HT1080 (cell line): ENCODE measurements at regions not wholly inside any gene's neighbourhood (a gene's known extent, or its start where the extent isn't known, plus 50 kb on each side); places are given as distances from the start of the nearest gene placed in this dataset.
"Not testable (repeated sequence)": the region's sequence is repeated elsewhere in the genome, so short reads cannot be mapped to it uniquely, and the experiment has no call there.

ENCODE experiments used
- DNase-seq: peaks from one replicate; pipeline ENCODE4 v3.0.0-alpha.2; 2015; ENCODE audit warnings: low read depth

- no peak for DNase-seq
These were observed 113.0 kb downstream of the SNRPN start for GRCh38 chr15:25067725-25068309.

- no peak for DNase-seq
These were observed 113.9 kb downstream of the SNRPN start for GRCh38 chr15:25068696-25069095.

GRCh38 chr15:25070353-25070963 lies 115.7 kb downstream of the SNRPN start:
- DNase-seq, result no peak

- no peak for DNase-seq
These were observed 118.2 kb downstream of the SNRPN start for GRCh38 chr15:25072857-25073476.

GRCh38 chr15:25087137-25087536 lies 132.3 kb downstream of the SNRPN start:
- no peak for DNase-seq

GRCh38 chr15:25088261-25088790 lies 133.5 kb downstream of the SNRPN start:
- no peak for DNase-seq

- DNase-seq, result no peak
These were observed 134.8 kb downstream of the SNRPN start for GRCh38 chr15:25089577-25089976.

GRCh38 chr15:25090073-25090733 lies 135.4 kb downstream of the SNRPN start:
- DNase-seq, result no peak

- DNase-seq, result no peak
These were observed 136.8 kb downstream of the SNRPN start for GRCh38 chr15:25091421-25092158.

- DNase-seq, result peak; percentile 4
These were observed 137.9 kb downstream of the SNRPN start for GRCh38 chr15:25092661-25093060.

- no peak for DNase-seq
These were observed 138.8 kb downstream of the SNRPN start for GRCh38 chr15:25093455-25094029.

- DNase-seq, result no peak
These were observed 139.3 kb downstream of the SNRPN start for GRCh38 chr15:25094066-25094465.

GRCh38 chr15:25094519-25094918 lies 139.7 kb downstream of the SNRPN start:
- no peak for DNase-seq

- no peak for DNase-seq
These were observed 140.4 kb downstream of the SNRPN start for GRCh38 chr15:25095179-25095578.

- not testable (repeated sequence) for DNase-seq
These were observed 145.2 kb downstream of the SNRPN start for GRCh38 chr15:25099966-25100365.

- no peak for DNase-seq
These were observed 151.4 kb downstream of the SNRPN start for GRCh38 chr15:25106209-25106608.

- no peak for DNase-seq
These were observed 179.0 kb downstream of the SNRPN start for GRCh38 chr15:25133804-25134203.

- no peak for DNase-seq
These were observed 179.8 kb downstream of the SNRPN start for GRCh38 chr15:25134546-25134945.

GRCh38 chr15:25136119-25136518 lies 181.3 kb downstream of the SNRPN start:
- no peak for DNase-seq

- DNase-seq, result no peak
These were observed 182.2 kb downstream of the SNRPN start for GRCh38 chr15:25137013-25137412.

- no peak for DNase-seq
These were observed 214.5 kb downstream of the SNRPN start for GRCh38 chr15:25169318-25169717.
